NCI-H2196 (cell line): ENCODE measurements at regions not wholly inside any gene's neighbourhood (a gene's known extent, or its start where the extent isn't known, plus 50 kb on each side); places are given as distances from the start of the nearest gene placed in this dataset.
"Not testable (repeated sequence)": the region's sequence is repeated elsewhere in the genome, so short reads cannot be mapped to it uniquely, and the experiment has no call there.

Experiments used
- DNase-seq: peaks from one replicate; lab custom pipeline; 2025; ENCODE audit not compliant: unreplicated experiment; lab: John Stamatoyannopoulos, UW

GRCh38 chr1:168457296-168457695 lies 86.5 kb downstream of the XCL2 start:
- not testable (repeated sequence) for DNase-seq

- DNase-seq, result no peak
These were observed 88.0 kb downstream of the XCL2 start for GRCh38 chr1:168455764-168456163.

- DNase-seq, result no peak
These were observed 89.5 kb downstream of the XCL2 start for GRCh38 chr1:168454211-168454815.

GRCh38 chr1:168453056-168453455 lies 90.7 kb downstream of the XCL2 start:
- DNase-seq, result no peak

GRCh38 chr1:168452329-168452728 lies 91.5 kb downstream of the XCL2 start:
- DNase-seq, result no peak

- DNase-seq, result no peak
These were observed 95.9 kb downstream of the XCL2 start for GRCh38 chr1:168447871-168448270.

GRCh38 chr1:168446081-168446480 lies 97.7 kb downstream of the XCL2 start:
- no peak for DNase-seq

- no peak for DNase-seq
These were observed 99.9 kb downstream of the XCL2 start for GRCh38 chr1:168443899-168444298.

GRCh38 chr1:168443356-168443755 lies 100.4 kb downstream of the XCL2 start:
- no peak for DNase-seq

- no peak for DNase-seq
These were observed 100.9 kb downstream of the XCL2 start for GRCh38 chr1:168442931-168443330.

- DNase-seq, result no peak
These were observed 102.1 kb downstream of the XCL2 start for GRCh38 chr1:168441745-168442144.

- DNase-seq, result peak; percentile 78
These were observed 104.1 kb downstream of the XCL2 start for GRCh38 chr1:168439456-168440375.

GRCh38 chr1:168438626-168439025 lies 105.2 kb downstream of the XCL2 start:
- DNase-seq, result no peak

GRCh38 chr1:168437821-168438220 lies 106.0 kb downstream of the XCL2 start:
- no peak for DNase-seq

- DNase-seq, result no peak
These were observed 108.4 kb downstream of the XCL2 start for GRCh38 chr1:168435439-168435838.

- DNase-seq, result no peak
These were observed 110.6 kb downstream of the XCL2 start for GRCh38 chr1:168433238-168433637.

- DNase-seq, result no peak
These were observed 111.9 kb downstream of the XCL2 start for GRCh38 chr1:168431882-168432281.

- DNase-seq, result no peak
These were observed 113.5 kb downstream of the XCL2 start for GRCh38 chr1:168430321-168430720.

GRCh38 chr1:168428063-168428731 lies 115.6 kb downstream of the XCL2 start:
- DNase-seq, result no peak

- no peak for DNase-seq
These were observed 116.7 kb downstream of the XCL2 start for GRCh38 chr1:168427051-168427450.

GRCh38 chr1:168424281-168424680 lies 119.5 kb downstream of the XCL2 start:
- DNase-seq, result no peak
